WTC11 (cell line): ENCODE measurements at regions not wholly inside any gene's neighbourhood (a gene's known extent, or its start where the extent isn't known, plus 50 kb on each side); places are given as distances from the start of the nearest gene placed in this dataset.

Experiments
- ATAC-seq: fragments of 200-7000 bp; cut with Tn5 transposase; 2 replicates; pipeline ENCODE4 v1.10.0; 2021; ENCODE audit warnings: mild to moderate bottlenecking, moderate library complexity
- CTCF ChIA-PET: fragments of 300-600 bp; sonication (Branson Sonifier 250); formaldehyde crosslinking; loops from one replicate; lab custom pipeline; 2021; ENCODE audit warnings: antibody characterized with exemption; lab: Charles Lee
- POLR2A ChIA-PET: fragments of 350-600 bp; sonication (Branson Sonifier 250); formaldehyde crosslinking; loops from one replicate; lab custom pipeline; 2021; ENCODE audit warnings: antibody characterized with exemption; lab: Charles Lee
- DNase-seq: peaks from one replicate; pipeline ENCODE4 v3.0.0; 2021; ENCODE audit warnings: low spot score
- H3K27ac Mint-ChIP-seq: 2 replicates; pipeline ENCODE4 v1.8.0; 2021; ENCODE audit warnings: mixed read lengths
- H3K27me3 Mint-ChIP-seq: 2 replicates; pipeline ENCODE4 v1.8.0; 2021; ENCODE audit warnings: low read depth, mild to moderate bottlenecking, moderate library complexity, mixed read lengths
- H3K36me3 Mint-ChIP-seq: 2 replicates; pipeline ENCODE4 v1.8.0; 2021; ENCODE audit warnings: mixed read lengths
- H3K4me1 Mint-ChIP-seq: 2 replicates; pipeline ENCODE4 v1.8.0; 2022; ENCODE audit warnings: mixed read lengths
- H3K4me3 Mint-ChIP-seq: 2 replicates; pipeline ENCODE4 v1.8.0; 2021; ENCODE audit warnings: mild to moderate bottlenecking, moderate library complexity, mixed read lengths
- H3K9me3 Mint-ChIP-seq: 2 replicates; pipeline ENCODE4 v1.8.0; 2021; ENCODE audit warnings: mixed read lengths
- ATF3 ChIP-seq: sonication (generic); formaldehyde crosslinking; conservative IDR thresholded peaks from 2 replicates; pipeline ENCODE4 v1.8.1; 2022; ENCODE audit warnings: mild to moderate bottlenecking, missing genetic modification reagents
- CREB1 ChIP-seq: sonication (generic); formaldehyde crosslinking; IDR thresholded peaks from 2 replicates; pipeline ENCODE4 v1.8.0; 2023; ENCODE audit warnings: mild to moderate bottlenecking, missing genetic modification reagents
- ELF4 ChIP-seq: sonication (generic); formaldehyde crosslinking; IDR thresholded peaks from 2 replicates; pipeline ENCODE4 v1.8.1; 2022; ENCODE audit warnings: low read depth, mild to moderate bottlenecking, moderate library complexity, missing genetic modification reagents
- JUN ChIP-seq: sonication (generic); formaldehyde crosslinking; IDR thresholded peaks from 2 replicates; pipeline ENCODE4 v1.8.0; 2023; ENCODE audit warnings: mild to moderate bottlenecking, missing genetic modification reagents
- MAX ChIP-seq: sonication (generic); formaldehyde crosslinking; IDR thresholded peaks from 2 replicates; pipeline ENCODE4 v1.8.0; 2022; ENCODE audit warnings: mild to moderate bottlenecking, missing genetic modification reagents
- PRRX2 ChIP-seq: fragments of 250-450 bp; sonication (Bioruptor Pico); IDR thresholded peaks from 2 replicates; pipeline ENCODE4 v1.8.0; 2021; ENCODE audit warnings: mild to moderate bottlenecking
- RORB ChIP-seq: fragments of 250-450 bp; sonication (Bioruptor Pico); IDR thresholded peaks from 2 replicates; pipeline ENCODE4 v1.9.0; 2021; ENCODE audit warnings: mild to moderate bottlenecking
- SP1 ChIP-seq: sonication (generic); formaldehyde crosslinking; conservative IDR thresholded peaks from 2 replicates; pipeline ENCODE4 v1.8.1; 2022; ENCODE audit warnings: missing genetic modification reagents
- TEAD4 ChIP-seq: sonication (generic); formaldehyde crosslinking; IDR thresholded peaks from 2 replicates; pipeline ENCODE4 v1.8.0; 2022; ENCODE audit warnings: mild to moderate bottlenecking, missing genetic modification reagents
- USF1 ChIP-seq: sonication (generic); formaldehyde crosslinking; IDR thresholded peaks from 2 replicates; pipeline ENCODE4 v1.8.0; 2022; ENCODE audit warnings: mild to moderate bottlenecking, missing genetic modification reagents
- USF2 ChIP-seq: sonication (generic); formaldehyde crosslinking; IDR thresholded peaks from 2 replicates; pipeline ENCODE4 v1.8.1; 2023; ENCODE audit warnings: mild to moderate bottlenecking, missing genetic modification reagents, moderate library complexity
- ZBTB43 ChIP-seq: sonication (generic); formaldehyde crosslinking; IDR thresholded peaks from 2 replicates; pipeline ENCODE4 v1.8.1; 2023; ENCODE audit warnings: mild to moderate bottlenecking, missing genetic modification reagents
- ZNF263 ChIP-seq: sonication (generic); formaldehyde crosslinking; IDR thresholded peaks from 2 replicates; pipeline ENCODE4 v1.8.1; 2022; ENCODE audit warnings: low read depth, mild to moderate bottlenecking, moderate library complexity, missing genetic modification reagents
- ZNF396 ChIP-seq: fragments of 250-450 bp; sonication (Bioruptor Pico); IDR thresholded peaks from 2 replicates; pipeline ENCODE4 v1.8.0; 2021; ENCODE audit warnings: mild to moderate bottlenecking, moderate library complexity, borderline replicate concordance
- ZNF532 ChIP-seq: fragments of 250-450 bp; sonication (Bioruptor Pico); IDR thresholded peaks from 2 replicates; pipeline ENCODE4 v1.9.0; 2021; ENCODE audit warnings: mild to moderate bottlenecking, borderline replicate concordance
- ZNF671 ChIP-seq: fragments of 250-450 bp; sonication (Bioruptor Pico); IDR thresholded peaks from 2 replicates; pipeline ENCODE4 v1.8.0; 2021; ENCODE audit warnings: mild to moderate bottlenecking

- ChIA-PET POLR2A (no interaction called here), CTCF (interaction anchor here (1.1 kb wide), 1 partner anchor 11 kb away, joined by 3 read pairs; no protein-coding TSS in a partner anchor)
- Mint-ChIP-seq H3K4me3 (no peak overlapping the region), H3K9me3 (peaks cover 37% of the 10 kb centered on the region), H3K4me1 (peaks cover 7% of the 10 kb centered on the region), H3K27ac (no peak overlapping the region), H3K27me3 (no peaks in the 10 kb centered on the region; the same call in 1 of the 2 replicates), H3K36me3 (peaks cover 14% of the 10 kb centered on the region)
- DNase-seq (no peak), ATAC-seq (peak; percentile 66)
- no peak for TF ChIP-seq PRRX2 (CRISPR knock-in tag)
- no peak for TF ChIP-seq TEAD4 (CRISPR knock-in tag)
- TF ChIP-seq ZBTB43 (CRISPR knock-in tag), result no peak
- TF ChIP-seq USF1, result no peak
- no peak for TF ChIP-seq JUN
- TF ChIP-seq CREB1 (CRISPR knock-in tag), result no peak
- no peak for TF ChIP-seq ATF3
- no peak for TF ChIP-seq ZNF263 (CRISPR knock-in tag)
Measured at GRCh38 chr18:11305507-11305906, 156.1 kb upstream of the PIEZO2 start.

GRCh38 chr18:11304928-11305327 is 155.6 kb upstream of the PIEZO2 start:
- peaks cover 42% of the 10 kb centered on the region for H3K9me3 Mint-ChIP-seq

GRCh38 chr18:11296946-11297345 is 147.6 kb upstream of the PIEZO2 start:
- H3K9me3 Mint-ChIP-seq, result peaks cover 26% of the 10 kb centered on the region
- no peak for TF ChIP-seq ELF4
- TF ChIP-seq ZNF396 (CRISPR knock-in tag), result no peak
- no peak for TF ChIP-seq ZBTB43 (CRISPR knock-in tag)
- TF ChIP-seq TEAD4 (CRISPR knock-in tag), result no peak
- TF ChIP-seq ZNF671, result no peak
- TF ChIP-seq ZNF532 (CRISPR knock-in tag), result no peak
- TF ChIP-seq MAX (CRISPR knock-in tag), result no peak
- TF ChIP-seq USF2 (CRISPR knock-in tag), result no peak
- TF ChIP-seq RORB (CRISPR knock-in tag), result no peak
- TF ChIP-seq, all 79 proteins: peak for 0
- Mint-ChIP-seq H3K4me1 (peaks cover 6% of the 10 kb centered on the region), H3K27me3 (no peaks in the 10 kb centered on the region), H3K4me3 (no peak overlapping the region), H3K27ac (no peak overlapping the region), H3K36me3 (peaks cover 9% of the 10 kb centered on the region; the same call in 1 of the 2 replicates)
- ChIA-PET POLR2A (no interaction called here), CTCF (no interaction called here)
- no peak for DNase-seq
- no peak for ATAC-seq

More at GRCh38 chr18:11304928-11305327, 155.6 kb upstream of the PIEZO2 start:
- no peaks in the 10 kb centered on the region; the same call in 1 of the 2 replicates for H3K27me3 Mint-ChIP-seq
- ChIA-PET POLR2A (no interaction called here), CTCF (interaction anchor here (1.1 kb wide), 1 partner anchor 11 kb away, joined by 3 read pairs; no protein-coding TSS in a partner anchor)
- H3K27ac Mint-ChIP-seq, result no peak overlapping the region
- ATAC-seq (no peak), DNase-seq (no peak)
- no peak overlapping the region for H3K4me3 Mint-ChIP-seq
- H3K36me3 Mint-ChIP-seq, result peaks cover 16% of the 10 kb centered on the region
- TF ChIP-seq SP1 (CRISPR knock-in tag), result no peak
- H3K4me1 Mint-ChIP-seq, result peaks cover 7% of the 10 kb centered on the region
